Smooth muscle cell (in vitro differentiated cells): ENCODE measurements at regions not wholly inside any gene's neighbourhood (a gene's known extent, or its start where the extent isn't known, plus 50 kb on each side); places are given as distances from the start of the nearest gene placed in this dataset.

Experiments used
- DNase-seq: peaks from one replicate; lab custom pipeline; 2025; ENCODE audit not compliant: unreplicated experiment; lab: John Stamatoyannopoulos, UW
- H2AFZ ChIP-seq: fragments of 200-600 bp; sonication (generic); 2 replicates; pipeline ENCODE4 v1.6.0; 2016; ENCODE audit warnings: antibody characterized with exemption, low read depth, mild to moderate bottlenecking
- H3F3A ChIP-seq: fragments of 200-600 bp; sonication (generic); 2 replicates; pipeline ENCODE4 v1.6.0; 2017; ENCODE audit warnings: antibody characterized with exemption, low read depth
- H3K27ac ChIP-seq: fragments of 200-600 bp; sonication (generic); 2 replicates; pipeline ENCODE4 v1.5.1; 2016; ENCODE audit warnings: low read depth, mild to moderate bottlenecking
- H3K27me3 ChIP-seq: fragments of 200-600 bp; sonication (generic); 2 replicates; pipeline ENCODE4 v1.6.1; 2016; ENCODE audit warnings: low read depth, mild to moderate bottlenecking
- H3K36me3 ChIP-seq: fragments of 200-600 bp; sonication (generic); 2 replicates; pipeline ENCODE4 v1.5.1; 2016; ENCODE audit warnings: low read depth
- H3K4me1 ChIP-seq: fragments of 200-600 bp; sonication (generic); 2 replicates; pipeline ENCODE4 v1.5.1; 2016; ENCODE audit warnings: low read depth
- H3K4me2 ChIP-seq: fragments of 200-600 bp; sonication (generic); 2 replicates; pipeline ENCODE4 v1.6.0; 2016; ENCODE audit warnings: mild to moderate bottlenecking
- H3K4me3 ChIP-seq: fragments of 200-600 bp; sonication (generic); 2 replicates; pipeline ENCODE4 v1.5.1; 2016; ENCODE audit warnings: mild to moderate bottlenecking
- H3K79me2 ChIP-seq: fragments of 200-600 bp; sonication (generic); 2 replicates; pipeline ENCODE4 v1.6.0; 2016; ENCODE audit warnings: low read depth, mild to moderate bottlenecking
- H3K9ac ChIP-seq: fragments of 200-600 bp; sonication (generic); 2 replicates; pipeline ENCODE4 v1.6.0; 2016; ENCODE audit warnings: low read depth
- H3K9me3 ChIP-seq: fragments of 200-600 bp; sonication (generic); replicated peaks from 2 replicates; pipeline ENCODE4 v1.5.1; 2016; ENCODE audit warnings: low read depth
- H4K20me1 ChIP-seq: fragments of 200-600 bp; sonication (generic); 2 replicates; pipeline ENCODE4 v1.6.0; 2016; ENCODE audit warnings: low read depth
- WGBS: methylation state at CpG from one replicate; pipeline ENCODE4 v1.1.7; 2016; ENCODE audit warnings: low lambda C conversion rate; 5-methylcytosine and 5-hydroxymethylcytosine counted together
- TF ChIP-seq, protein P1 (sequence below): fragments of 200-600 bp; sonication (generic); IDR thresholded peaks from 2 replicates; pipeline ENCODE4 v1.5.1; 2017; ENCODE audit warnings: borderline replicate concordance, mild to moderate bottlenecking, antibody characterized with exemption; ENCODE audit not compliant: insufficient read depth, poor library complexity, severe bottlenecking

DNA sequence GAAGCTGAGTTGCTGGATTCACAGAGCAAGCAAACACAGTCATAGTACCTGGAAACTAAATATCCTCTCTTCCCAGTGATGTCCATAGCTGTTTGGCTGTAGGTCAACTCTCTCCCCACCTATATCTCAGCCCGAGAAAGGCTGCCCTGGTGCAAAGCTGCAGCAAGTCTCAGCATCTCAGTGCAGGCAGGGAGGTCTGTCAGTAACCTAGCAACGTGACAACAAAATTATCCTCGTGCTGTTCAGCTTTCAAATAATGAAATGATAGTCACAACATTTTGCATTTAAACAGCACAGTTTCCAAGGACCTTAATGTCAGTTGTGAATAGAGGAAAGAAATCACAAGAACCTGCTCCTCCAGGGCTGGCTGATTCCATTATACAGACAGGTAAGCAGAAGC, 83.6 kb downstream of the CHST2 start:
- no peak for DNase-seq
- Histone ChIP-seq H2AFZ (no peak overlapping the region), H3K27me3 (no peaks in the 10 kb centered on the region), H3K9me3 (no peaks in the 10 kb centered on the region), H3K36me3 (no peaks in the 10 kb centered on the region), H3K4me3 (no peak overlapping the region), H3K27ac (no peak overlapping the region), H3F3A (no peaks in the 10 kb centered on the region), H3K9ac (no peak overlapping the region), H3K4me1 (peaks cover 28% of the 10 kb centered on the region), H3K4me2 (no peak overlapping the region), H3K79me2 (no peaks in the 10 kb centered on the region), H4K20me1 (no peaks in the 10 kb centered on the region)
- TF ChIP-seq, protein P1, sequence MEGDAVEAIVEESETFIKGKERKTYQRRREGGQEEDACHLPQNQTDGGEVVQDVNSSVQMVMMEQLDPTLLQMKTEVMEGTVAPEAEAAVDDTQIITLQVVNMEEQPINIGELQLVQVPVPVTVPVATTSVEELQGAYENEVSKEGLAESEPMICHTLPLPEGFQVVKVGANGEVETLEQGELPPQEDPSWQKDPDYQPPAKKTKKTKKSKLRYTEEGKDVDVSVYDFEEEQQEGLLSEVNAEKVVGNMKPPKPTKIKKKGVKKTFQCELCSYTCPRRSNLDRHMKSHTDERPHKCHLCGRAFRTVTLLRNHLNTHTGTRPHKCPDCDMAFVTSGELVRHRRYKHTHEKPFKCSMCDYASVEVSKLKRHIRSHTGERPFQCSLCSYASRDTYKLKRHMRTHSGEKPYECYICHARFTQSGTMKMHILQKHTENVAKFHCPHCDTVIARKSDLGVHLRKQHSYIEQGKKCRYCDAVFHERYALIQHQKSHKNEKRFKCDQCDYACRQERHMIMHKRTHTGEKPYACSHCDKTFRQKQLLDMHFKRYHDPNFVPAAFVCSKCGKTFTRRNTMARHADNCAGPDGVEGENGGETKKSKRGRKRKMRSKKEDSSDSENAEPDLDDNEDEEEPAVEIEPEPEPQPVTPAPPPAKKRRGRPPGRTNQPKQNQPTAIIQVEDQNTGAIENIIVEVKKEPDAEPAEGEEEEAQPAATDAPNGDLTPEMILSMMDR, result no peak
- 91% methylated on average over 3 of the region's 3 CpGs for WGBS

DNA sequence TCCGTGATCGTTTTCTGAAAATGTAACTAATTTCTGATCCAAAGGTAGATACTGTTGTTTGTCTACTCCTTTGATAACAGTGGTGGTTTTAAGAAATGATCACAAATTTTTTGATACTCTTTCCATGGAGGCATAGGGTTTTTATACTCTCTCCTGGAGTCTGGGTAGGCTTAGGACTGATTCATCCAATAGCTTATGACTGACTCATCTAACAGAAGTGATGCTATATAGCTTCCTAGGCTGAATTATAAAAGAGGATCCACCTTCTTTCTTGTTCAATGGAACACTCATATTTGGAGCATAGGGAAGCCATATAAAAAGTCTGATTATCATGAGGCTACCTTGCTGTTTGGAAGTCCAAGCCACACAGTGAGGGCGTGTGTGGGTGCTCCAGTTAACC, 84.3 kb downstream of the CHST2 start:
- TF ChIP-seq, protein P1, result no peak
- Histone ChIP-seq H3F3A (no peaks in the 10 kb centered on the region), H3K27me3 (no peaks in the 10 kb centered on the region), H3K27ac (no peak overlapping the region), H3K4me3 (no peak overlapping the region), H4K20me1 (no peaks in the 10 kb centered on the region), H3K79me2 (no peaks in the 10 kb centered on the region), H3K4me1 (peaks cover 28% of the 10 kb centered on the region), H3K9ac (no peak overlapping the region), H3K36me3 (no peaks in the 10 kb centered on the region), H2AFZ (no peak overlapping the region), H3K4me2 (no peak overlapping the region), H3K9me3 (no peaks in the 10 kb centered on the region)
- 92% methylated on average over 3 of the region's 3 CpGs for WGBS
- DNase-seq, result no peak

DNA sequence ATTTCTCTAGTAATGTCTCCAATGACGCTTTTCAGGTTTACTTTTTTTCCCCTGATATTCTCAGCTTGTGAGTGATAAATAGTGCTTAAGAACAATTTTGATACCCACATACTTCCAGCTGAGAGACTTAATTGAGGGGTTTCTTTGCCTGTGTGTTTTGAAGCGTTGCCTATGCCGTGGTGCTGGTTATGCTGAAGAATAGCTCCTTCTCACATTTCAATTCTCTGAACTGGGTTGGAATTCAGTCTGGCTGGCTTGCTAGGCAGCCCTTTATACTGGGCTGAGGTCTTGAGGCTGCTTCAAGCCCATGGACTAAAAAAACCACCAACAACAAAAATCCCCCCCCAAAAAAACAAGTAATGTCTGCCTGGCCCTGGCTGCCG, 87.4 kb downstream of the CHST2 start:
- H3K9ac ChIP-seq, result no peak overlapping the region
- no peak for DNase-seq
- 94% methylated on average over 4 of the region's 4 CpGs for WGBS
- H3K36me3 ChIP-seq, result no peaks in the 10 kb centered on the region
- no peaks in the 10 kb centered on the region for H3F3A ChIP-seq
- H3K27me3 ChIP-seq, result no peaks in the 10 kb centered on the region
- TF ChIP-seq, protein P1, result no peak
- no peaks in the 10 kb centered on the region for H3K79me2 ChIP-seq
- no peaks in the 10 kb centered on the region for H4K20me1 ChIP-seq
- peaks cover 14% of the 10 kb centered on the region for H3K4me1 ChIP-seq
- no peak overlapping the region for H2AFZ ChIP-seq
- H3K9me3 ChIP-seq, result no peaks in the 10 kb centered on the region
- H3K4me3 ChIP-seq, result no peak overlapping the region
- H3K4me2 ChIP-seq, result no peak overlapping the region
- no peak overlapping the region for H3K27ac ChIP-seq

DNA sequence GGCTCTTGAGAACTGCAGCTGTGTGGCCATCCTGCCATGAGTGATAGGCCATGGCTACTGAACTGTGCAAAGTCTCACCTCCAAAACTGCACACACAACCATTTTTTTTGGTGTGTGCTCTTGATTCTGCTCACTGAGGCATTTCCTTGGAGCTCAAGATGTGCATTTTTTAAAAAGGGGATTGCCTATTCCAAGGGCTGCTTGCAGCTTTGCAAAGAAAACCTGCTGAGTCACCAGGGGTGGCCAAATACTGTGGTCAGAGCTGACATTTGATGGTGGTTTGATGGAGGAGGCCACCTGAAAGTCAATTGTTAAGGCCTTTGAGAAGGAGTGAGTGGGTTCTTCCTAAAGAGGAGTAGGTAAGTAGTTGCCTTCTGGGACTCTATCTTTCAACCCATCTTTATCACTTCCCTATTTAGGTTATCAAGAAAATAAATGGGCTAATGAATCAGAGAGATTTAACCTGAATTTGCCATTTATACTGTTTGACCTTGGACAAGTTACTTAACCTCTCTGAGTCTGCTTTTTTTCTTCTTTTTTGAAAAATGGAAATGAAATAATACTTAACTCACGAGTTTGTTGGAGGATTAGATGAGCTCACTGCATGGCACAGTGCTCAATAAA, 87.9 kb downstream of the CHST2 start:
- TF ChIP-seq, protein P1, result no peak
- H2AFZ ChIP-seq, result no peak overlapping the region
- H3K27ac ChIP-seq, result no peak overlapping the region
- H3K4me3 ChIP-seq, result no peak overlapping the region
- peaks cover 14% of the 10 kb centered on the region for H3K4me1 ChIP-seq
- no peaks in the 10 kb centered on the region for H3F3A ChIP-seq
- H3K27me3 ChIP-seq, result no peaks in the 10 kb centered on the region
- 100% methylated on average over 1 of the region's 1 CpG for WGBS
- no peaks in the 10 kb centered on the region for H3K9me3 ChIP-seq
- DNase-seq, result no peak
- no peak overlapping the region for H3K9ac ChIP-seq
- no peaks in the 10 kb centered on the region for H4K20me1 ChIP-seq
- H3K79me2 ChIP-seq, result no peaks in the 10 kb centered on the region
- no peak overlapping the region for H3K4me2 ChIP-seq
- H3K36me3 ChIP-seq, result no peaks in the 10 kb centered on the region
